SK-N-SH treated with all-trans-retinoic acid at 6 μM for 48 hours (cell line): ENCODE measurements at regions not wholly inside any gene's neighbourhood (a gene's known extent, or its start where the extent isn't known, plus 50 kb on each side); places are given as distances from the start of the nearest gene placed in this dataset.

Experiments used
- ATAC-seq: fragments of 200-7000 bp; cut with Tn5 transposase; 3 replicates; pipeline ENCODE4 v1.9.1; 2020; ENCODE audit warnings: mild to moderate bottlenecking, moderate library complexity
- ARNTL ChIP-seq: fragments of 450-650 bp; formaldehyde crosslinking; IDR thresholded peaks from 2 replicates; pipeline ENCODE4 v1.5.0; 2020; ENCODE audit warnings: low read depth, mild to moderate bottlenecking, moderate library complexity, borderline replicate concordance
- BACH2 ChIP-seq: fragments of 250-450 bp; sonication (Bioruptor Pico); IDR thresholded peaks from 2 replicates; pipeline ENCODE4 v1.9.0; 2021; ENCODE audit warnings: mild to moderate bottlenecking, borderline replicate concordance
- CREB5 ChIP-seq: fragments of 250-450 bp; sonication (Bioruptor Pico); IDR thresholded peaks from 2 replicates; pipeline ENCODE4 v1.5.1; 2020; ENCODE audit warnings: low read depth, mild to moderate bottlenecking, moderate library complexity
- CSDC2 ChIP-seq: fragments of 250-450 bp; sonication (Bioruptor Pico); IDR thresholded peaks from 2 replicates; pipeline ENCODE4 v1.5.0; 2020; ENCODE audit warnings: mild to moderate bottlenecking, moderate library complexity
- ESRRG ChIP-seq: fragments of 250-450 bp; sonication (Bioruptor Pico); IDR thresholded peaks from 2 replicates; pipeline ENCODE4 v1.6.1; 2021; ENCODE audit warnings: mild to moderate bottlenecking
- GLIS3 ChIP-seq: fragments of 250-450 bp; sonication (Bioruptor Pico); IDR thresholded peaks from 2 replicates; pipeline ENCODE4 v1.5.0; 2020; ENCODE audit warnings: mild to moderate bottlenecking, moderate library complexity
- ISL1 ChIP-seq: fragments of 250-450 bp; sonication (Bioruptor Pico); IDR thresholded peaks from 2 replicates; pipeline ENCODE4 v2.1.2; 2022; ENCODE audit warnings: mild to moderate bottlenecking, moderate library complexity
- OSR1 ChIP-seq: fragments of 250-450 bp; sonication (Bioruptor Pico); IDR thresholded peaks from 2 replicates; pipeline ENCODE4 v1.8.0; 2022; ENCODE audit warnings: moderate library complexity, mild to moderate bottlenecking, inconsistent platforms
- PPARA ChIP-seq: fragments of 250-450 bp; sonication (Bioruptor Pico); IDR thresholded peaks from 2 replicates; pipeline ENCODE4 v1.5.0; 2020; ENCODE audit warnings: mild to moderate bottlenecking, borderline replicate concordance
- SNAI2 ChIP-seq: fragments of 250-450 bp; sonication (Bioruptor Pico); IDR thresholded peaks from 2 replicates; pipeline ENCODE4 v1.5.0; 2020; ENCODE audit warnings: mild to moderate bottlenecking, moderate library complexity
- TCF4 ChIP-seq: fragments of 250-450 bp; sonication (Bioruptor Pico); IDR thresholded peaks from 2 replicates; pipeline ENCODE4 v1.8.0; 2021; ENCODE audit warnings: mild to moderate bottlenecking, moderate library complexity, borderline replicate concordance
- TOX ChIP-seq: fragments of 250-450 bp; sonication (Bioruptor Pico); IDR thresholded peaks from 2 replicates; pipeline ENCODE4 v1.8.0; 2021; ENCODE audit warnings: mild to moderate bottlenecking, moderate library complexity, borderline replicate concordance
- TSHZ2 ChIP-seq: fragments of 250-450 bp; sonication (Bioruptor Pico); IDR thresholded peaks from 2 replicates; pipeline ENCODE4 v1.5.0; 2020; ENCODE audit warnings: mild to moderate bottlenecking, moderate library complexity
- ZC3H10 ChIP-seq: fragments of 250-450 bp; sonication (Bioruptor Pico); IDR thresholded peaks from 2 replicates; pipeline ENCODE4 v1.5.1; 2021; ENCODE audit warnings: mild to moderate bottlenecking, moderate library complexity
- ZFP3 ChIP-seq: fragments of 250-450 bp; sonication (Bioruptor Pico); IDR thresholded peaks from 2 replicates; pipeline ENCODE4 v1.5.0; 2020; ENCODE audit warnings: mild to moderate bottlenecking, moderate library complexity
- ZFP30 ChIP-seq: fragments of 450-650 bp; formaldehyde crosslinking; IDR thresholded peaks from 2 replicates; pipeline ENCODE4 v1.5.0; 2022; ENCODE audit warnings: mild to moderate bottlenecking, moderate library complexity
- ZNF565 ChIP-seq: fragments of 450-650 bp; formaldehyde crosslinking; conservative IDR thresholded peaks from 2 replicates; pipeline ENCODE4 v1.5.0; 2020; ENCODE audit warnings: low read depth, mild to moderate bottlenecking, moderate library complexity
- ZNF70 ChIP-seq: fragments of 450-650 bp; formaldehyde crosslinking; IDR thresholded peaks from 2 replicates; pipeline ENCODE4 v1.5.0; 2020; ENCODE audit warnings: mild to moderate bottlenecking, moderate library complexity
- ZNF8 ChIP-seq: fragments of 450-650 bp; formaldehyde crosslinking; IDR thresholded peaks from 2 replicates; pipeline ENCODE4 v1.5.0; 2020; ENCODE audit warnings: mild to moderate bottlenecking, moderate library complexity
- TF ChIP-seq, protein P1 (sequence below): fragments of 250-450 bp; sonication (Bioruptor Pico); IDR thresholded peaks from 2 replicates; pipeline ENCODE4 v1.5.1; 2021; ENCODE audit warnings: mild to moderate bottlenecking, moderate library complexity
- TF ChIP-seq, protein P2 (sequence below): fragments of 250-450 bp; sonication (Bioruptor Pico); IDR thresholded peaks from 2 replicates; pipeline ENCODE4 v1.8.0; 2020; ENCODE audit warnings: mild to moderate bottlenecking, moderate library complexity, borderline replicate concordance

GRCh38 chr12:114221957-114222630 lies 183.8 kb downstream of the TBX5 start (continued):
- TF ChIP-seq ISL1 (CRISPR knock-in tag) (no peak), ZNF8 (CRISPR knock-in tag) (no peak), CSDC2 (CRISPR knock-in tag) (no peak)

DNA sequence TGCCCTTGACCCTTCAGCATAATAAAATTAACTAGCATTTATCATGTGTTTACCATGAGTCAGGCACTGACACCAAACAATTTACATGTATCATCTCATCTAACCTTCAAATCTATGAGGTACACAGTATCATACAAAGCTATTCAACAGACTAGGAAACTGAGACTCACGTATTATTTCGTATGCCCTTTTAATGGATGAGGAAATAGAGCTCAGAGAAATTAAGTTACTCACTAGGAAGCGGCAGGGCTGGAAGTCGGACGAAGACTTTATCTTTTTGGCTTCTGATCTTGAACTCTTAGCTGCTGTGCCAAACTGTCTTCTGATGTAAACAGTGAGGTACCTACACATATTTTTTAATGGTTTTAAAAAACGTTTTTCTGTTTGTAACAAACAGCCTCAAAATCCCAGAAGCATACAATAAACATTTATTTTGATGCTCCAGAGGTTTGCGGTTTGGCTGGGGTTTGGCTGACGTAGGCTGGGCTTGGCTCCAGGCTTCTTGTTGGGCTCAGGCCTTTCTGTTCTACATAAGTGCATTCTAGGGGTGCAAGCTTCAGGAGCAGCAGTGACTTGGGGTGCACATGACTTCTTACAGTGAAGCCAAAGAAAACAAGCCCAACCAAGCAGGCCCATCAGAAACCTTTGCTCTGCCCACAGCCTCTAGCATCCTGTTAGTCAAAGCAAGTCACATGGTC lies 184.7 kb downstream of the TBX5 start:
- ATAC-seq, result no peak
- TF ChIP-seq, protein P1, sequence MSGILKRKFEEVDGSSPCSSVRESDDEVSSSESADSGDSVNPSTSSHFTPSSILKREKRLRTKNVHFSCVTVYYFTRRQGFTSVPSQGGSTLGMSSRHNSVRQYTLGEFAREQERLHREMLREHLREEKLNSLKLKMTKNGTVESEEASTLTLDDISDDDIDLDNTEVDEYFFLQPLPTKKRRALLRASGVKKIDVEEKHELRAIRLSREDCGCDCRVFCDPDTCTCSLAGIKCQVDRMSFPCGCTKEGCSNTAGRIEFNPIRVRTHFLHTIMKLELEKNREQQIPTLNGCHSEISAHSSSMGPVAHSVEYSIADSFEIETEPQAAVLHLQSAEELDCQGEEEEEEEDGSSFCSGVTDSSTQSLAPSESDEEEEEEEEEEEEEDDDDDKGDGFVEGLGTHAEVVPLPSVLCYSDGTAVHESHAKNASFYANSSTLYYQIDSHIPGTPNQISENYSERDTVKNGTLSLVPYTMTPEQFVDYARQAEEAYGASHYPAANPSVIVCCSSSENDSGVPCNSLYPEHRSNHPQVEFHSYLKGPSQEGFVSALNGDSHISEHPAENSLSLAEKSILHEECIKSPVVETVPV (CRISPR knock-in tag), result no peak
- no peak for TF ChIP-seq OSR1 (CRISPR knock-in tag)
- TF ChIP-seq ZFP3 (CRISPR knock-in tag), result no peak
- no peak for TF ChIP-seq ZNF70 (CRISPR knock-in tag)

- TF ChIP-seq CSDC2 (CRISPR knock-in tag) (no peak), TOX (CRISPR knock-in tag) (no peak), ESRRG (CRISPR knock-in tag) (no peak), BACH2 (CRISPR knock-in tag) (no peak), ZFP30 (CRISPR knock-in tag) (no peak), ZNF8 (CRISPR knock-in tag) (no peak), ZNF565 (CRISPR knock-in tag) (no peak), GLIS3 (CRISPR knock-in tag) (no peak), PPARA (CRISPR knock-in tag) (no peak), ISL1 (CRISPR knock-in tag) (no peak), ARNTL (CRISPR knock-in tag) (no peak), ZFP3 (CRISPR knock-in tag) (no peak), ZC3H10 (CRISPR knock-in tag) (no peak), TCF4 (CRISPR knock-in tag) (no peak), SNAI2 (no peak), OSR1 (CRISPR knock-in tag) (no peak)
- TF ChIP-seq, protein P1 (CRISPR knock-in tag), result no peak
- TF ChIP-seq, protein P2, sequence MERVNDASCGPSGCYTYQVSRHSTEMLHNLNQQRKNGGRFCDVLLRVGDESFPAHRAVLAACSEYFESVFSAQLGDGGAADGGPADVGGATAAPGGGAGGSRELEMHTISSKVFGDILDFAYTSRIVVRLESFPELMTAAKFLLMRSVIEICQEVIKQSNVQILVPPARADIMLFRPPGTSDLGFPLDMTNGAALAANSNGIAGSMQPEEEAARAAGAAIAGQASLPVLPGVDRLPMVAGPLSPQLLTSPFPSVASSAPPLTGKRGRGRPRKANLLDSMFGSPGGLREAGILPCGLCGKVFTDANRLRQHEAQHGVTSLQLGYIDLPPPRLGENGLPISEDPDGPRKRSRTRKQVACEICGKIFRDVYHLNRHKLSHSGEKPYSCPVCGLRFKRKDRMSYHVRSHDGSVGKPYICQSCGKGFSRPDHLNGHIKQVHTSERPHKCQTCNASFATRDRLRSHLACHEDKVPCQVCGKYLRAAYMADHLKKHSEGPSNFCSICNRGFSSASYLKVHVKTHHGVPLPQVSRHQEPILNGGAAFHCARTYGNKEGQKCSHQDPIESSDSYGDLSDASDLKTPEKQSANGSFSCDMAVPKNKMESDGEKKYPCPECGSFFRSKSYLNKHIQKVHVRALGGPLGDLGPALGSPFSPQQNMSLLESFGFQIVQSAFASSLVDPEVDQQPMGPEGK, result no peak
- no peak for ATAC-seq
Measured at GRCh38 chr12:114220311-114220710, 185.6 kb downstream of the TBX5 start.

GRCh38 chr12:114218136-114218535 lies 187.8 kb downstream of the TBX5 start:
- TF ChIP-seq, protein P2, result no peak
- TF ChIP-seq TOX (CRISPR knock-in tag), result no peak
- TF ChIP-seq ZFP3 (CRISPR knock-in tag), result no peak
- TF ChIP-seq ISL1 (CRISPR knock-in tag), result no peak
- no peak for TF ChIP-seq TCF4 (CRISPR knock-in tag)
- TF ChIP-seq GLIS3 (CRISPR knock-in tag), result no peak
- TF ChIP-seq ZNF565 (CRISPR knock-in tag), result no peak
- no peak for TF ChIP-seq BACH2 (CRISPR knock-in tag)
- no peak for TF ChIP-seq ZNF8 (CRISPR knock-in tag)
- no peak for TF ChIP-seq ZFP30 (CRISPR knock-in tag)
- TF ChIP-seq CREB5 (CRISPR knock-in tag), result no peak
- no peak for TF ChIP-seq ARNTL (CRISPR knock-in tag)
- TF ChIP-seq SNAI2, result no peak
- TF ChIP-seq ZNF70 (CRISPR knock-in tag), result no peak
- TF ChIP-seq ZC3H10 (CRISPR knock-in tag), result no peak
- no peak for TF ChIP-seq TSHZ2 (CRISPR knock-in tag)
- ATAC-seq, result no peak
